Right ventricle myocardium inferior (tissue), 1 donor: ENCODE measurements at regions not wholly inside any gene's neighbourhood (a gene's known extent, or its start where the extent isn't known, plus 50 kb on each side); places are given as distances from the start of the nearest gene placed in this dataset.

Experiments
- ATAC-seq: fragments of 200-7000 bp; cut with Tn5 transposase; one replicate; pipeline ENCODE4 v1.9.1; 2020; ENCODE audit warnings: mild to moderate bottlenecking, moderate library complexity
- DNase-seq: peaks from one replicate; pipeline ENCODE4 v3.0.0; 2021; ENCODE audit errors: missing footprints
- intact Hi-C: fragments of 100-400 bp; cut with DNase I; formaldehyde crosslinking; loops from one replicate; pipeline ENCODE4 v1.11.0; 2022
- donor health status: DM: no; HTN: yes; CAD: no; lungs with severe emphysema.

- intact Hi-C loops = no loop called here
Observed at GRCh38 chr1:232464325-232464724, 165.6 kb downstream of the SIPA1L2 start.

GRCh38 chr1:232463225-232463624 is 166.7 kb downstream of the SIPA1L2 start:
- intact Hi-C loops = no loop called here
- DNase-seq (no peak), ATAC-seq (no peak)

More at GRCh38 chr1:232464325-232464724, 165.6 kb downstream of the SIPA1L2 start:
- DNase-seq (no peak), ATAC-seq (no peak)

GRCh38 chr1:232462213-232462612 is 167.7 kb downstream of the SIPA1L2 start:
- ATAC-seq = no peak
- no peak for DNase-seq
- intact Hi-C loops = no loop called here

DNA sequence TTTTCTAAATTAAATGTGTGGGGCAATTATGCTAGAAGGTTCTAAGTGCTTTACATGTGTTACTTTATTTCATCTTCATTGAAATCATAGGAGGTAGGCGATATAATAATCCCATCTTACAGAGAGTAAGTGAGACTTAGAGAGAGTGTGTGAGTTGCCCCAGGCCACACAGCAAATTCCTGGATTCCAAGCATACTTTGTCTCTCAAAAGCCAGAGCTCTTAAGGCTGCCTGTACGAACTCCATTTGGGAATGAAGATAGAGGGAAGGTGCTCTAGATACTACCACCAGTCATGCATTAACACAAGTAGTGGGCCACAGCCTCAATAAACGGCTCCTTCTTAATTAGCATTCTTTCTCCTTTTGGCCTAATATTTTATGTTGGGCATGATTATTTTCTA is 170.1 kb downstream of the SIPA1L2 start:
- no peak for DNase-seq
- intact Hi-C loops = no loop called here
- no peak for ATAC-seq

DNA sequence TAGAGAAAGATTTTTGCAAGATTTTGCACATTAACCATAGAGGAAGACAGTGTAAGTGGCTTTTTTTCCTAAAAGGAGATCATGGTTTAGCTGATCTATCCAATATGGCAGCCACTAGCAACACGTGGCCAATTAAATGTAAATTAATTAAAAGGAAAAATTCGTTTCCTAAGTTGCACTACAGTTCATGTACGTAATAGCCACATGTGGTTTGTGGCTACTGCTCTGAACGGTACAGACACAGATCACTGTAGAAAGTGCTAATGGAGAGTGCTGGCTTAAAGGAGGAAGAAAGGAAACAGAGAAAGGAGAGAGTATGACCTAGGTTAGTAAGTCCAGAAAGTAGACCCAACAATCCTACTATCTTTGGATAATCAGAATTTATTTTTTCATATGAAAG is 170.8 kb downstream of the SIPA1L2 start:
- DNase-seq = no peak
- no peak for ATAC-seq
- intact Hi-C loops = no loop called here

DNA sequence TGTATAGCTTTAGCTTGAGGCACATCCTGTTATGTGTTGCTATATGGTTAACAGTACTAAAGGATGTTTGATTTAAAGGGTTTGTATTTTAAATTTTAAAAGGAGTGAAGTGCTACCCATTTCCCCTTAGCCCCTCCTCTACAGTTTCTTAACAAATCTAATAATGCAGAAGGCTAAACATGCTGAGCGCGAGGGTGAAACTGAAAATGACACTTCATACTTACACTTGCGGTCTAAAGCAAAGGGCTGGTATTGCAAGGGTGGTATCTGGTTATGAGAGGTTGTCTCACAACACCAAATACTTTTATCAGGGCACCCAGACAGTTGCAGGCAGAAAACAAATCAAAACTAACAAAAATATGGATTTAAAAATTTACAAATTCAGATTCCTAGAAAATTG is 172.3 kb downstream of the SIPA1L2 start:
- no peak for ATAC-seq

GRCh38 chr1:232456714-232457113 is 173.2 kb downstream of the SIPA1L2 start:
- no peak for ATAC-seq
- intact Hi-C loops = no loop called here
- no peak for DNase-seq

More for the DNA sequence above, 172.3 kb downstream of the SIPA1L2 start:
- intact Hi-C loops = no loop called here
- no peak for DNase-seq

- ATAC-seq (no peak), DNase-seq (no peak)
- intact Hi-C loops = no loop called here
Observed at GRCh38 chr1:232454227-232454886, 175.6 kb downstream of the SIPA1L2 start.

GRCh38 chr1:232452736-232453440 is 177.0 kb downstream of the SIPA1L2 start:
- intact Hi-C loops = no loop called here
- no peak for ATAC-seq
- no peak for DNase-seq

GRCh38 chr1:232452117-232452516 is 177.8 kb downstream of the SIPA1L2 start:
- ATAC-seq = no peak
- intact Hi-C loops = no loop called here

GRCh38 chr1:232451506-232451905 is 178.4 kb downstream of the SIPA1L2 start:
- ATAC-seq = no peak
- intact Hi-C loops = no loop called here
- DNase-seq = no peak

More at GRCh38 chr1:232452117-232452516, 177.8 kb downstream of the SIPA1L2 start:
- DNase-seq = no peak

- intact Hi-C loops = no loop called here
- DNase-seq (no peak), ATAC-seq (no peak)
Observed at GRCh38 chr1:232450615-232451014, 179.3 kb downstream of the SIPA1L2 start.

GRCh38 chr1:232447125-232447524 is 182.8 kb downstream of the SIPA1L2 start:
- intact Hi-C loops = no loop called here
- ATAC-seq = no peak
- DNase-seq = no peak

- peak; percentile 30 for ATAC-seq
- DNase-seq = no peak
- intact Hi-C loops = no loop called here
Observed at GRCh38 chr1:232445361-232446106, 184.4 kb downstream of the SIPA1L2 start.

GRCh38 chr1:232443372-232443771 is 186.6 kb downstream of the SIPA1L2 start:
- intact Hi-C loops = no loop called here
- ATAC-seq (no peak), DNase-seq (no peak)

- ATAC-seq (no peak), DNase-seq (no peak)
- intact Hi-C loops = no loop called here
Observed at GRCh38 chr1:232441036-232441411, 188.9 kb downstream of the SIPA1L2 start.

DNA sequence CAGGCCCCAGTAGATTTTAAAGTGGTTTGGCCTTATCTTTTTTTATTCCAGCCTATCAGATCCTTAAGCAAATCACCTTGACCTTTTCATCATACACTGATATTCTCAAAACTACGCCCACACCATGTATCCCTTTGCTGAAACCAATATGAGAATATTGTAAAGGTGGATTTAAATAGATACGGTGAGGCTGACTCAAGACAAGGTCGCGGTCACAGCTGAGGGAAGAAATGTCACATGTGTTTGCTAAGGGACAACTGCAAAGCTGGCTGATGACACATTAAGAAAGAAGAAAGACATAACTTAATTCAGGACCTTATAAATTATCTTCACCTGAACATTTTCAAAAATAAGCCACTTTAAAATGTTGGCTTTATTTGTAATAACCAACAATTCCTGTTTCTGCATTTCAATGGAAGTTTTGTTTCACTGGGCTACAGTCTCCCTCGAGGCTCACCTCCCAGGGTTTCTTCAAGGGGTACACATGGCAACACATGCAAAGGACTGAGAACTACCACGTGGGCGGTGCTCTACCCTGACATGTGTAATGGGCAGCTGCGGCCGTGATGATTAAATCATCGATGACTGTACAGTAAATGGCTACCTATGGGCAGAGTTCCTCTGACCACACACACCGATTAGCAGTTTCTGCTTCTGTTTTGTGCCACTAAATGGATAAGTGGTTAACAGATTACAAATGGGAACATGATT is 189.5 kb downstream of the SIPA1L2 start:
- no peak for DNase-seq
- intact Hi-C loops = no loop called here
- no peak for ATAC-seq

DNA sequence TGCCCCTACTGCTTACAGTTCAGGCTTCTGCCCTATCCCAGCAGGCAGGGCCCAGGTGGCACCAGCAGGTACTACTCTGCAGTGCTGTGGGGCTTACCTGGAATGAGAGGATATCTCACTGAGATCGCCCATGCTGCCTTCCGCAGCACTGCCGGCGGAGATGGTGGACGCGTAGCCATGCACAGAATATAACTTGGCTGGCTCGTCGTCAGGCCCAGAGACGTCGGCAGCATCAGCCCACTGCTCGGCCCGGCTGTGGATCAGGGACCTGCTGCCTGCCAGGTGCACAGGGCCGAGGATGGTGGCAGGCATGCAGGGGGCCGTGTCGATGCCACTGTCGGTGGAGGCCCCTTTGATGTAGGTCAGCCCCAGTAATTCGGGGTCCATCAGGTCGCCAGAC is 190.9 kb downstream of the SIPA1L2 start:
- ATAC-seq (no peak), DNase-seq (no peak)
- intact Hi-C loops = loop anchor here (5.0 to 10.0 kb wide), 2 partner anchors 114 to 188 kb away; no protein-coding TSS in a partner anchor

GRCh38 chr1:232438476-232438875 is 191.5 kb downstream of the SIPA1L2 start:
- intact Hi-C loops = loop anchor here (5.0 to 10.0 kb wide), 2 partner anchors 114 to 189 kb away; no protein-coding TSS in a partner anchor
- no peak for ATAC-seq
- no peak for DNase-seq
